Kasumi-1 (cell line): ENCODE measurements at regions not wholly inside any gene's neighbourhood (a gene's known extent, or its start where the extent isn't known, plus 50 kb on each side); places are given as distances from the start of the nearest gene placed in this dataset.

Experiments used
- DNase-seq, 2 experiments: peaks; one replicate each; lab custom pipeline; 2025; lab: John Stamatoyannopoulos, UW

DNA sequence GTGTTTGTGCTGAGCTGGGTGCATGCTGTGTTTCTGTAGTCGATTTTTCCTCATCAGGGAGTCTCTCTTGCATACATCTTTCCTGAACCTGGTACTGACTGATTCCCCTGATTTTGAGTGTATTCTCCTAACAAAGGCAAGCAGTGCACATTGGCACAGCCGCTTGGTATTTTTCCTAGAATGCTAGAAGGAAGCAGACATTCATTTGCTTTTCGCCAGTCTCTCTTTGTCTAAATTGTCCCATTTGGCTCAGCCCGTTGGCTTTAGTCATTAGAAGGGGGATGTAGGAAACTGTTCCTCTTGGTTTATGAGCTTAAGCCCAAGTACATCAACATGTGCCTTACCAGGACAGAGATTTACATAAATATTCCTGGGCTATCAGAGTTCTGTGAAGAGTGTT, 266.1 kb upstream of the TMTC4 start:
- no peak for DNase-seq

DNA sequence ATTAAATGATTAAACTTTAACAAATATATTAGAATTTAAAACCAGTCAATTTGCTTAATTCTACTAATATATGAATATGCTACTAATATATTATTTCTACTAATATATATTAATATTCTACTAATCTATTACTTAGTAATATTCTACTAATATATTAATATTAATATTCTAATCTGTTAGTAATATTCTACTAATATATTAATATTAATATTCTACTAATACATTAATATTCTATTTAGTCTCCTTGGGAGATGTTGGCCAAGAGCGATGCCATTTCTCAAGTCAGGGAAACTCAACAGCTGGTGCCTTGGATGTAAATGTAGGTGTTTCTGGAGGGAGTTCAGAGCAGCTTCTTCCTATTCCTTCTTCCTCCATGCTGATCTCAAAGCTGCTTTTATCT, 259.2 kb upstream of the TMTC4 start:
- DNase-seq, result no peak

GRCh38 chr13:100922599-100922998, 248.0 kb upstream of the TMTC4 start:
- no peak for DNase-seq

DNA sequence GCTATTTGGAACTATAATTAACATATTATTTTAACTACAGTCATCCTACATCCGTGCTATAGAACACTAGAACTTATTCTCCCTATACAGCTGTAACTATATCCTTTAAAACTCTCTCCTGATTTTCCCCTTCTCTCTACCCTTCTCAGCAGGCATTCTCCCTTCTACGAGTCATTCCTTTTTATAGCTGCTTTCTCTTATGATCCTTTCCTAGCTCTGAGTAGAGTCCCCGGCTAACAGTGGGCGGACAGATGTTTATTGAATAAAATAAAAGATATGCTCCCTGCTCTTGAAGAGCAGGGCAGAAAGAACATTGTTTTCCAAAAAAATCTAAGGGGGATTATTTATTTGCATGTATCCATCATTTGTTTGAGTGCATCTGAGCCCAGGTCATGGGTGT, 246.5 kb upstream of the TMTC4 start:
- no peak for DNase-seq

GRCh38 chr13:100917011-100917410, 242.4 kb upstream of the TMTC4 start:
- no peak for DNase-seq

DNA sequence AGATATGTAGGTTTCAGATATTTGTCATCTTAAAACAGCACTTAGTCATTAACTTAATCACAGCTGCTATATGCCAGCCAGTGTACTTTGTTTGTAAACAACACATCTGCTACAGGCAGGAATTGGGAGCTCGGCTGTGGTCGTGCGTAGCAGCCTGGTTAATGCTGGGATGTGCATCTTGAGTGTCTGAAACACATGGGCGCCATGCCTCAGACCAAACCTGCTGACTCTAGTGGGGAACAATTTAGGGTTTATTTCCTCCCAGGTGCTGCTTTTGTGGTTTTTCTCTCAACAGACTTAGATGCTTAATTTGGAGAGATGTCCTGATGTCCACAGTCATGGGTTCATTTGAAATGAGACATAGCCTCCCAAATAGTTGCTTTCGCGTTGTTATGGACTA, 238.5 kb upstream of the TMTC4 start:
- no peak for DNase-seq

- DNase-seq, result no peak
Measured at GRCh38 chr13:100904293-100904976, 229.8 kb upstream of the TMTC4 start.

DNA sequence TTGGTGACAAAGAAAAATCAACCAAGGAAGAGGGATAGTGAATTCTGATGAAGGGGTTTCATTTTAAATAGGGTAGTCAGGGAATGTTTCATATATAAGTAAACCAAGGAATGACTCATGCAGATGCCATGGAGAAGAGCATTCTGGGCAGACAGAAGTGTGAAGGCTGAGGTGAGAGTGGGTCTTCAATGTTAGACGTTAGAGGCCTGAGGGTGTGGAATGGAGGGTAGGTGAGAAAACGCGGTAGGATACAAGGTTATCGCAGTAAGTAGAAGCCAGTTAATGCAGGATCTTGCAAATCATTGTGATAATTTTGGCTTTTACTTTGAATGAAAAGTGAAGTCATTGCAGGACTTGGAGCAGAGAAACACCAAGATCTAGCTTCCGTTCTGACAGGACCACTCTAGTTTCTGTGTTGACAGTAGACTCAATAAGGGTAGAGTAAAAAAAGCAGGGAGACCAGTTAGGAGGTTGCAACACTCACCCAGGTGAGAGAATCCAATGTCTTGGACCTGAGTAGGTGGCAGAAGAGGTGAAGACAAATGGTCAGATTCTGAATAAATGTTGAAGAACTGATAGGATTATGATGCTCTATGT, 225.2 kb upstream of the TMTC4 start:
- DNase-seq, result no peak

- DNase-seq, result no peak
Measured at GRCh38 chr13:100898431-100898830, 223.8 kb upstream of the TMTC4 start.

DNA sequence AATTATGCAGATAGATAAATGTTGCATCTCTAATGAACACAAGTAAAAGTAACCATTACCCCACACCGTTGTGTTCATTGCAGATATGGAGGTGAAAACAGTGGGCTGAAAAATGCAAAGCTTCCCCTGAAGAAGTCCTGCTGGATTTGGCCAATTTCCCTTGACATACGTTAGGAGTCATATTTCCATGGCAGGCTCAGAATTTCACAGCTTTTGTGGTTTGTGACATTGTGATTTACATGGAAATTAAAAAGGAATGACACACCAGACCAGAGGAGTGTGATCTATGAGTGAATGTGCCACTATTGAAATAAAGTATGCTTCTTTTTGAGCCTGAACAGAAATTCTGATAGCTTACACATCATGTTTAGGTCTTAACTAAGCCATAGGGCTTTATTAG, 221.1 kb upstream of the TMTC4 start:
- no peak for DNase-seq

DNA sequence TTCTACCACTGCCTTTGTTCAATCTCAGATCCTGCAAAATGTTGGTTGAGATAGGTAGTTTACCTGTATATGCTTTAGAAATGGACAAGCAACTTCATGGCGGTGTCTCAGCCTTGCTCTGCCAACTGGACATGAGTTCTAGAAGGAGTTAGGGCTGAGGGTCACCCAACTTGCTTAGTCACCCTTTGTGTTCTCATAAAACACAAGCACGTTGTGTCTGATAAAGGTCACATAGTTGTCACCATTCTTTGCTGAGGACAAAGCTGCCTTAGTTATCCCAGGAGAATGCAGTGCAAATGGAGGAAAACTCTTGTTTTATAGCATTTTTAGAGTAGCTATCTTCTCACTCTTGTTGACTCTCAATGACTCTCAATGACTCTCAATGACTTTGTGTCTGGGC, 218.4 kb upstream of the TMTC4 start:
- no peak for DNase-seq

GRCh38 chr13:100890645-100891044, 216.1 kb upstream of the TMTC4 start:
- DNase-seq, result no peak

DNA sequence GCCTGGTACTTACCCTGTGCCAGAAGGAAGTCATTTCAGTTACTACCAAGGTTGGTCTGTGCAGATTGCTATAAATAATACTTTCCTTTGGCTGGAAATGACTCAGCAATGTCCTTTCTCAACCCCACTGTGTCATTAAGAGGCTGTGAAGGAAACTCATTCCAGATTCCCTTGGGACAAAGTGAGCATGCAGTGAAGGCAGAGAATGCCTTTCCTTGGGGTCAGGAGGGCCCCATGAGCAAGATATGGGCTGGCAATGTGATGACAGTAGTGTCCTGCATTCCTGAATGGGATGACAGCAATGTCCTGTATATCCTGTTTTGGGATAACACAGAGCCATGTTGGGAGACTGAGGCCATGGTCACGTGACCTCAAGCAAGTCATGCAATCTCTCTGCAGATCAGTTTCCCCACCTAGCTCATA, 213.1 kb upstream of the TMTC4 start:
- DNase-seq, result no peak

DNA sequence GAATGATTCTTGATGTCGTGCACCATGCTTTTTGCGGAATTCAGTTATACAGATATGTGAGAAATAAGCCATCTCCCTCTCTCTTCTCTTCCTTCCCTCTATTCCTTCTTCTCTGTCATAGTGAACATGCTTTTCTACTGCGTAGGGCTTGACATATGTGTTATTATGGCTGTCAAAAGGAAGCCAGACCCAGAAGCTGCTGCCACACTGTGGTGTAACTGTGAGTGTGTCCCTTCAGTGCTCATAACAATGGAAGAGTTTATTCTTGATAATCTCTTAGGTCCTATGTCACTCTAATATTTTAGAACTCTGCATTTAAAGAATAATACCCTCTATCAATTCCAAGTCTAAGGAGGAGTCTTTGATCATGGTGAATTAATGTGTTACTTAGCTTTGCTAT, 208.9 kb upstream of the TMTC4 start:
- DNase-seq, result no peak

DNA sequence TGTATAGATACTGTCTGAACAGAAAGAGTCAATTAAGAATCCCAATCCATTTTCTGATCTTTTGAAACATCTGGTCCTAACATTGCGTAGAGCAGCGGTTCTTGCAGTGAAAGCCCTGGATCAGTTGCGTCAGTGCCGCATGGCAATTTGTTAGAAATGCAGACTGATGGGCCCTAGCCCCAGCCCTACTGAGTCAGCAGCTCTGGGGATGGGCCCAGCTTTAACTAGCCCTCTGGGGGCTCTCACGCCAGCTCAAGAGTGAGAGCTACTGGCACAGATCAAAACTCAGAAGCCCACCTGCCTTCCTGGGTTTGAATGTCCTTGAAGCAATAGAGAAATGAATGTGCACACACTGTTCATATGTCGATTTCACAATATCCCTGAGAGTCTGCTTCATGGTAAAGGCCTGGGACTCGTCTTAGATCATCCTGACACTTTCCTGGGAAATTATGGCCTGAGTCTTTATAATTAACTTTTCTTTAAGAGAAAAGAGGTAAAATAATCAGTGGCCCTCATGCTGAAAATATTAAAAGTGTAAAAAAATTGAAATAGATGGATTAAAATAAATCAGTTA, 206.8 kb upstream of the TMTC4 start:
- DNase-seq, result no peak

DNA sequence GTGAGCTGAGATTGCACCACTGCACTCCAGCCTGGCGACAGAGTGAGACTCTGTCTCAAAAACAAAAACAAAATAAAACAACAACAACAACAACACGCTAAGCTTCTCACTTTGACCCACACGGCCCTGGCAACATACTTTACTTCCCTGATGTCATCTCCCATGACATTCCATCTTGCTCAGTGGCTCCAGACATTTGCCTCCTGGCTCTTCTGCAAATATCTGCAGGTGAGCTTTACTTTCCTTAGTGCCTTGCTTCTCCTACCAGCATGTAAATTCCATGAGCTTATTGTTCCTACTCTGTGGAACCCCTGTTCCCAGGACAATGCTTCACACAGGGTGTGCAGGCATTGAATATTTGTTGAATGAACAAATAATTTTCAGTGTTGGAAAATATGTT, 205.6 kb upstream of the TMTC4 start:
- DNase-seq, result no peak

- DNase-seq, result no peak
Measured at GRCh38 chr13:100879255-100879654, 204.7 kb upstream of the TMTC4 start.

DNA sequence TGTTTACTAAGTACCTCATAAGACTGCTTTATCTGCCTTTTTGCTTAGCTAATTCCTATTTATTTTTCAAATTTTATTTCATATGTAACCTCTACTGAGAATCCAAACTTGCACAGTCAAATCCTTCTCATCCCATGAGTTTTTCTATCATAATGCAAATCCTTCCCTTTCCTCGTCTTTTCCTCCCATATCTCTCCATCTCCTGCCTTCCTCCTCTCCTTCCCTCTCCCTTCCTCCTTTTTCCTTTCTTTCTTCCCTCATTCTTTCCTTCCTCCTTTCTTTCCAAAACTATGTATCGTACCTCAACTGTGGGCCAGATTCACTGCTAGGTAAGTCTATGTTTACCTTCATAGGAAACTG, 201.4 kb upstream of the TMTC4 start:
- no peak for DNase-seq

DNA sequence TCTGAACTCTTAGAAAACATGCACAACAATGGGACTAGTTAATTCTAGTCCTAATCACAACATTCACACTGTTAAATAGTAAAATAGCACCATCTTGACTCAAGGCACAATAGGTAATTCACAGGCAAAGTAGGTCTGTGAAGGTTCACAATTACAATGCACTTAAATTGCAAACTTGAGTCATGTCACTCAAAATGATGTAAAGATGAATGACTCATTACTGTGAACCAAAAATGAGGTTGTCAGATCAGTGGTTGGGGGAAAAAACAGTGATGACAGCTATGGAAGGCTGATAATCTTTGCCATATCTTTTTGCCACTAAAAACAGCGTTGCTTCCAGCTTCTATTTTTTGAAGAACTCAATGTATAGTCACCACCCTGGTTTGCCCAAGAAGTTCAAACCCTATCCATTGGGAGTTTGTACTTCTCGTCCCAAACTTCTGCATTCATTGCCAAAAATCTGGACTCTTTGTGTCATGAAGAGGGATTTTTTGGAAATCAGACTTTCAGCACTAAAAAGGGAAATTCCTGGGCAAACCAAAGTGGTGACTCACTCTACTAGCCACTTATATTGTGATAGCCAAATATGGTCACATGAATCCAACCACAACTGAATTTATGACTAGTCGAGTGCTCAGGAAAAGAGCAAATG, 200.9 kb upstream of the TMTC4 start:
- peak; percentile 35 to 37 for DNase-seq

- DNase-seq, result no peak
Measured at GRCh38 chr13:100872761-100873160, 198.2 kb upstream of the TMTC4 start.

GRCh38 chr13:100870898-100871297, 196.3 kb upstream of the TMTC4 start:
- DNase-seq, result no peak

DNA sequence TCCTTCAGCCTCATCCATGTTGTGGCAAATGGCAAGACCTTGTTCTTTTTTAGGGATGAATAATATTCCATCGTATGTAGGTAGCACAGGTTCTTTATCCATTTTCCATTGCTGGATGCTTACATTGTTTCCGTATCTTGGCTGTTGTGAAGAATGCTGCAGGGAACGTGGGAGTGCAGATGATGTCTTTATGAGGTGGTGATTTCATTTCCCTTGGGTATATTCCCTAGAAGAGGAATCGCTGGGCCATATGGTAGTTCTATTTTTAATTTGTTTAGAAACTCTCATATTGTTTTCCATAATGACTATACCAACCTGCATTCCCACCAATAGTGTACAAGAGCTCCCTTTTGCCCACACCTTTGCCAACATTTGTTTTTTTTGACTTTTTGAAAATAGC, 186.3 kb upstream of the TMTC4 start:
- no peak for DNase-seq

DNA sequence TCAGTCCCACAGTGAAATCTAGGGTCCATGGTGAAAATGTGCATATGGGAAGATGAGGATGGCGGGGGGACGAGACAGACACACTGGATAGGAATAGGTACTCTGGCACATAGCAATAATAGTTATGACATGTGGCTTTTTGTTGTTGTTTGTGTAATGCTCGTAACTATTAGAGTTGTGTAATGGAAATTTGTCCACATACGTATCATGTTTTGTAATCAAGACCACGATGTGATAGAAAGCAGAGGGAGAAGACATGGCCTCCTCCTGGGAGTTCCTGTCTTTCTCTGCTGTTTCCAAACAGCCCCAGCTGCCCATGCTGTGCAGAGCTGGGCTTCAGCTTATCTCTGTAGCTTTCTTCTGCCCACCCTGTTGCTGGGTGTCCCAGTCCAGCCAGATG, 185.3 kb upstream of the TMTC4 start:
- DNase-seq, result no peak
